Peyer's patch (tissue), 4 donors: ENCODE measurements at regions not wholly inside any gene's neighbourhood (a gene's known extent, or its start where the extent isn't known, plus 50 kb on each side); places are given as distances from the start of the nearest gene placed in this dataset.

Source experiments
- CTCF ChIP-seq, 6 experiments: fragments of 450-650 bp in 4 of 6; fragments of 200-600 bp in 2 of 6; sonication (generic) in 1 of 6; IDR thresholded peaks; one replicate each; pipeline ENCODE4 v1.5.1; 2017 to 2019; ENCODE audit warnings: antibody characterized with exemption in 6 of 6, mild to moderate bottlenecking in 3 of 6, moderate library complexity in 1 of 6
- POLR2A ChIP-seq, 2 donors: fragments of 450-650 bp; IDR thresholded peaks; one replicate each; pipeline ENCODE4 v1.5.1; 2017; ENCODE audit warnings: antibody characterized with exemption in 2 of 2, mild to moderate bottlenecking in 2 of 2, moderate library complexity in 2 of 2

DNA sequence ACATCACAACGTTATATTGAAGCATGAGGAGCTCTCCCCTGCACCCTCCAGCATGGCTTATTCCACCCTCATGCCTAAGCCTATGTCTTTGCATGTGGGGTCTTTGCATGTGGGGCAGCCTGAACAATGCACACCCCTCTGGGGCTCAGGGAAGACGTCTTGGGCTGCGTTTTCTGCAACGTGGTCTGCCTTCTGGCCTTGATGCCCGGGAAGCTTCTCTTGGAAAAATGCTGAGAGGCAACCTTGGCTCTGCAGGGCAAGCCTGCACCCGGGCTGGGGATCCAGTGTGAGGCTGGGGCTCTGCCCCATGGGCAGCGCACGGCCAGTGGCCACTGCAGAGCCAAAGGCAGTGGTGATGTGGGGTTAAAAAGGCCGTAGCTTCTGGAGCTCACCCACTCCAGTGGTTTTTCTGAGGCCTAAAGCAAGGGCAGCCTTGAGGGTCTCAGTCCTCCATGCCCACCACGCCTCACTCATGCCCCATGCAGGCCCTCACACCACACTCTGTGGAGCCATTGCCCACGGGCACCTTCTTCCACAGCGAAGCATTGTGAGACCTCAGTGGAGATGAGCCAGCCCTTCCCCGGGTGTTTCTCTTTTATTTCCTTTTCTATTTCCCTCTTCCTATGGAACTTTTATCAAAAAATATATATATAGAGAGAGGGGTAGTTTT lies 112.2 kb downstream of the MRPL36 start:
- TF ChIP-seq CTCF (IDR thresholded peaks at IDR 0.05) (no peak), POLR2A (IDR thresholded peaks at IDR 0.05) (no peak)
